ENCODE measurements at regions not wholly inside any gene's neighbourhood (a gene's known extent, or its start where the extent isn't known, plus 50 kb on each side); places are given as distances from the start of the nearest gene placed in this dataset.

DNA sequence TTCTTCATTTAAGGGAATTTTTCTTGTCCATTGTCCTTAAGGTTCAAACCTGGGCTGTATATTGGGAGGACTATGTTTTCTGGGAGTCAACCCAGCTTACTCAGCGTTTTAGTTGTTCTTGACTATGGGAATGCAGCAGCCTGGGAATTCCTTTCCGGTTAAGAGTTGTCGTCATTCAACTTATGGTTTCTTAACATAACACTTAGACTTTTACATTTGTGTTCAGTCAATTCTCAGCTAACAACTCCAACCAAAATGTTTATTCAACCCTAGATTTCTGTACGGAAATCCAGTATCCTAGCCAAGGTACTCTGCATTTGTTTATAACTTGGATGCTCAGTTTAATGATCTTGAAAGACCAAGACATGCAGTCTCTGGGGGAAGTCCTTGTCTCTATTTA, 960.9 kb downstream of the CBLN2 start:
- WGBS (ENCODE audit: missing lambda C conversion rate): 43% methylated on average over 4 of the region's 4 CpGs
- TF ChIP-seq CBX2 (IDR thresholded peaks at IDR 0.05; ENCODE audit: borderline replicate concordance, low read depth) (no peak), HMGXB4 (CRISPR knock-in tag; IDR thresholded peaks at IDR 0.05; ENCODE audit: borderline replicate concordance) (no peak), NPAS2 (CRISPR knock-in tag; IDR thresholded peaks at IDR 0.05; ENCODE audit: borderline replicate concordance) (no peak), RNF2 (IDR thresholded peaks at IDR 0.05; ENCODE audit: borderline replicate concordance, low read depth) (no peak)
- Histone ChIP-seq H3K4me2 (peak overlapping the region; percentile 26; the same call in 1 of the 3 replicates), H3K4me3 (no peak overlapping the region), H3K4me1 (no peaks in the 10 kb centered on the region), H3K9me3 (no peaks in the 10 kb centered on the region), H3K27ac (no peak overlapping the region)
- no peak for ATAC-seq
- ChIA-PET CTCF (no interaction called here), POLR2A (no interaction called here)
- DNase-seq (ENCODE audit: low read depth in 1 of 2, low spot score in 1 of 2): no peak
- no peak for FAIRE-seq

DNA sequence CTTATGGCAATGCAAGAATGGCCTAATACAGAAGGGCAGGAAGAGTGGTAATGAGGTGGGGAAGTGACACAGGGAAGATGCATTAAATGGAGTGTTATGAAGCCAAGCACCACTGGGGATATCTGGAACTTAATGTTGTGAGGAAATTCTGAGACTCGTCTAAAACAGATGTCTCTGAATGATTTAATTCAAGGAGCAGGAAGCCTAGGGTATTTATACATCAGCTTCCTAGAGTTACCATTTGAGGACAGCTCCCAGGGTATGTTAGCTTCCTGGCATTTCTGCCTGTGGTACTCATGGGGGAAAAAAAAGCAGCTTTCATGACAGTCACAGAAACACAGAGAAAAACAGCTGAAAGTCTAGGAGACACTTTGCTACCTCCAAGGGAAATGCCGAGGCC, 989.5 kb downstream of the CBLN2 start:
- no peak for ATAC-seq
- no peak for DNase-seq (ENCODE audit: low read depth in 1 of 2, low spot score in 1 of 2)
- WGBS (ENCODE audit: missing lambda C conversion rate): 26% methylated on average over 2 of the region's 2 CpGs
- Histone ChIP-seq H3K9me3 (no peaks in the 10 kb centered on the region), H3K4me2 (no peak overlapping the region), H3K27ac (no peak overlapping the region), H3K4me3 (no peak overlapping the region), H3K4me1 (no peaks in the 10 kb centered on the region)
- ChIA-PET CTCF (no interaction called here), POLR2A (no interaction called here)
- no peak for TF ChIP-seq SREBF2 (IDR thresholded peaks at IDR 0.05)
- TF ChIP-seq CHD2 (IDR thresholded peaks at IDR 0.05; ENCODE audit: low read length, partially characterized antibody): no peak
- TF ChIP-seq EP300 (IDR thresholded peaks at IDR 0.05): no peak
- TF ChIP-seq RFX5 (IDR thresholded peaks at IDR 0.05): no peak
- no peak for TF ChIP-seq KDM5A (IDR thresholded peaks at IDR 0.05)
- no peak for TF ChIP-seq RARB (CRISPR knock-in tag; IDR thresholded peaks at IDR 0.05)
- TF ChIP-seq ZSCAN20 (CRISPR knock-in tag; IDR thresholded peaks at IDR 0.05): no peak
- TF ChIP-seq SMC3 (IDR thresholded peaks at IDR 0.05): no peak
- TF ChIP-seq, protein P1, sequence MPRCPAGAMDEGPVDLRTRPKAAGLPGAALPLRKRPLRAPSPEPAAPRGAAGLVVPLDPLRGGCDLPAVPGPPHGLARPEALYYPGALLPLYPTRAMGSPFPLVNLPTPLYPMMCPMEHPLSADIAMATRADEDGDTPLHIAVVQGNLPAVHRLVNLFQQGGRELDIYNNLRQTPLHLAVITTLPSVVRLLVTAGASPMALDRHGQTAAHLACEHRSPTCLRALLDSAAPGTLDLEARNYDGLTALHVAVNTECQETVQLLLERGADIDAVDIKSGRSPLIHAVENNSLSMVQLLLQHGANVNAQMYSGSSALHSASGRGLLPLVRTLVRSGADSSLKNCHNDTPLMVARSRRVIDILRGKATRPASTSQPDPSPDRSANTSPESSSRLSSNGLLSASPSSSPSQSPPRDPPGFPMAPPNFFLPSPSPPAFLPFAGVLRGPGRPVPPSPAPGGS (IDR thresholded peaks at IDR 0.05): no peak
- no peak for TF ChIP-seq CTCF (IDR thresholded peaks at IDR 0.05)
- no peak for TF ChIP-seq HMGXB4 (CRISPR knock-in tag; IDR thresholded peaks at IDR 0.05; ENCODE audit: borderline replicate concordance)
- no peak for TF ChIP-seq NFE2L2 (conservative IDR thresholded peaks at IDR 0.05; ENCODE audit: low read length)
- TF ChIP-seq KDM1A (IDR thresholded peaks at IDR 0.05; ENCODE audit: low read depth): no peak
- no peak for TF ChIP-seq PBX3 (IDR thresholded peaks at IDR 0.05)
- TF ChIP-seq TP53 (CRISPR knock-in tag; IDR thresholded peaks at IDR 0.05): no peak
- no peak for FAIRE-seq
